SW480 (cell line): ENCODE measurements at regions not wholly inside any gene's neighbourhood (a gene's known extent, or its start where the extent isn't known, plus 50 kb on each side); places are given as distances from the start of the nearest gene placed in this dataset.

Source experiments
- DNase-seq: peaks from one replicate; pipeline ENCODE4 v3.0.0-alpha.2; 2016; ENCODE audit warnings: low spot score

GRCh38 chr2:16254356-16254965 lies 314.1 kb downstream of the MYCN start:
- no peak for DNase-seq

- DNase-seq, result no peak
Observed at GRCh38 chr2:16253291-16253690, 312.9 kb downstream of the MYCN start.

GRCh38 chr2:16252891-16253290 lies 312.5 kb downstream of the MYCN start:
- DNase-seq, result no peak

- no peak for DNase-seq
Observed at GRCh38 chr2:16252251-16252650, 311.9 kb downstream of the MYCN start.

- no peak for DNase-seq
Observed at GRCh38 chr2:16251511-16252225, 311.3 kb downstream of the MYCN start.

GRCh38 chr2:16250886-16251285 lies 310.5 kb downstream of the MYCN start:
- peak; percentile 50 for DNase-seq

GRCh38 chr2:16250466-16250865 lies 310.1 kb downstream of the MYCN start:
- no peak for DNase-seq

- DNase-seq, result no peak
Observed at GRCh38 chr2:16250056-16250425, 309.7 kb downstream of the MYCN start.

GRCh38 chr2:16249246-16250055 lies 309.1 kb downstream of the MYCN start:
- peak; percentile 23 for DNase-seq

- no peak for DNase-seq
Observed at GRCh38 chr2:16248571-16249105, 308.3 kb downstream of the MYCN start.

GRCh38 chr2:16247326-16248122 lies 307.2 kb downstream of the MYCN start:
- DNase-seq, result no peak

- DNase-seq, result no peak
Observed at GRCh38 chr2:16246911-16247310, 306.6 kb downstream of the MYCN start.

GRCh38 chr2:16246281-16246850 lies 306.0 kb downstream of the MYCN start:
- no peak for DNase-seq

- DNase-seq, result no peak
Observed at GRCh38 chr2:16245481-16246054, 305.2 kb downstream of the MYCN start.

GRCh38 chr2:16244966-16245320 lies 304.6 kb downstream of the MYCN start:
- no peak for DNase-seq

- DNase-seq, result no peak
Observed at GRCh38 chr2:16244153-16244965, 304.0 kb downstream of the MYCN start.

- DNase-seq, result no peak
Observed at GRCh38 chr2:16243411-16243996, 303.2 kb downstream of the MYCN start.

- no peak for DNase-seq
Observed at GRCh38 chr2:16242906-16243305, 302.6 kb downstream of the MYCN start.

- no peak for DNase-seq
Observed at GRCh38 chr2:16241166-16242160, 301.1 kb downstream of the MYCN start.
